ENCODE measurements at regions not wholly inside any gene's neighbourhood (a gene's known extent, or its start where the extent isn't known, plus 50 kb on each side); places are given as distances from the start of the nearest gene placed in this dataset.

- SMC1A ChIA-PET (ENCODE audit: uncharacterized antibody, unreplicated experiment), result no interaction called here
- no peak overlapping the region for H3K4me2 ChIP-seq (ENCODE audit: control insufficient read depth, insufficient read depth)
- no peaks in the 10 kb centered on the region for H3K79me2 ChIP-seq (ENCODE audit: control insufficient read depth, insufficient read depth, low read length)
- no peaks in the 10 kb centered on the region for H3K9me3 ChIP-seq (replicated peaks; ENCODE audit: control insufficient read depth, insufficient read depth, low read length)
- FAIRE-seq, result no peak
- H3K4me3 ChIP-seq, result no peak overlapping the region
- TF ChIP-seq MYB (IDR thresholded peaks at IDR 0.05; ENCODE audit: borderline replicate concordance, low read depth, low read length), result no peak
- no peak for TF ChIP-seq GATAD2B (conservative IDR thresholded peaks at IDR 0.05; ENCODE audit: low read depth)
- TF ChIP-seq SREBF2 (IDR thresholded peaks at IDR 0.05; ENCODE audit: low read length), result no peak
- TF ChIP-seq POU2F2 (IDR thresholded peaks at IDR 0.05; ENCODE audit: borderline replicate concordance, low read depth, low read length), result no peak
- TF ChIP-seq CHD1 (IDR thresholded peaks at IDR 0.05; ENCODE audit: low read depth, low read length), result no peak
- no peak for TF ChIP-seq YBX1 (IDR thresholded peaks at IDR 0.05)
- no peak for TF ChIP-seq RBBP5 (conservative IDR thresholded peaks at IDR 0.05)
- no peak for TF ChIP-seq POLR2A (IDR thresholded peaks at IDR 0.05; ENCODE audit: low read depth, low read length)
- no peak for TF ChIP-seq EED (IDR thresholded peaks at IDR 0.05; ENCODE audit: low read depth)
- no peak for TF ChIP-seq ESRRA (IDR thresholded peaks at IDR 0.05; ENCODE audit: low read length)
- no peak for TF ChIP-seq DPF2 (IDR thresholded peaks at IDR 0.05)
- no peak for TF ChIP-seq MLLT1 (IDR thresholded peaks at IDR 0.05)
- TF ChIP-seq SIX5 (IDR thresholded peaks at IDR 0.05; ENCODE audit: low read depth, low read length, severe bottlenecking), result no peak
- WGBS (ENCODE audit: insufficient coverage, insufficient replicate concordance, low lambda C conversion rate, missing lambda C conversion rate), result 6% methylated on average over 1 of the region's 1 CpG
- no TSS peak for BruUV-seq (replicated peaks)
- ATAC-seq, result no peak
- CTCF ChIA-PET, result no interaction called here
- H2AFZ ChIP-seq (ENCODE audit: control insufficient read depth, low read depth, low read length), result no peak overlapping the region
- RAD21 ChIA-PET (ENCODE audit: unreplicated experiment), result no interaction called here
- intact Hi-C loops (cut with micrococcal nuclease; ENCODE audit: unreplicated experiment) (no loop called here), in situ Hi-C loops (cut with MboI) (no loop called here)
- POLR2A ChIA-PET, result no interaction called here
- no peaks in the 10 kb centered on the region for H4K20me1 ChIP-seq (ENCODE audit: control insufficient read depth, insufficient read depth)
- no peak overlapping the region for H3K9ac ChIP-seq (ENCODE audit: control insufficient read depth, insufficient read depth, low read length)
- no peak for DNase-seq (ENCODE audit: low read depth, low spot score)
- H3K4me1 ChIP-seq (ENCODE audit: control insufficient read depth, insufficient read depth, low read length), result no peaks in the 10 kb centered on the region
- no peaks in the 10 kb centered on the region for H3K27me3 ChIP-seq (replicated peaks in 1 of 2; ENCODE audit: control insufficient read depth in 2 of 2, insufficient read depth in 2 of 2, low read length in 1 of 2)
- no peak overlapping the region for H3K27ac ChIP-seq (ENCODE audit: control insufficient read depth, insufficient read depth)
- no peaks in the 10 kb centered on the region for H3K36me3 ChIP-seq (ENCODE audit: control insufficient read depth in 2 of 2, insufficient read depth in 2 of 2, low read length in 1 of 2)
Observed at GRCh38 chr7:108634535-108634934, 64.9 kb downstream of the DNAJB9 start.
